ENCODE measurements at regions not wholly inside any gene's neighbourhood (a gene's known extent, or its start where the extent isn't known, plus 50 kb on each side); places are given as distances from the start of the nearest gene placed in this dataset.

DNA sequence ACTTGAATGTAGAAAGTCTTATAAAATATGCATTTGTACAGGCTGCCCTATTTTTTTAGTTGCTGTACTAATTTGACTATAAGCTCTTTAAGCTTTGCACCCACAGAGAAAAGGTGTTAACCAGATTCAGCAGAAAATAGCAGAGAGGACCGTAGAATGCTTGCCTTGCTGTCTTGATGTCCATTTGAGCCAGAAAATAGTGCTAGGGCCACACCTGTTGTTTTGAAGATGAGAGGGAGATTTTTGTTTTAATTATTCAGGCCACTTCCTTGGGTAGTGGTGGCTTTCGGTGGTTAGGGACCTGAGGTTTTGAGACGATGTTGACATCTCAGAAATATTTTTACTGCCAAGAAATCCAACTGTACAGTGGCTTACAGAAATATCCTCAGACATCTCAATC, 196.0 kb downstream of the SPATA31D1 start:
- TF ChIP-seq, protein P1, sequence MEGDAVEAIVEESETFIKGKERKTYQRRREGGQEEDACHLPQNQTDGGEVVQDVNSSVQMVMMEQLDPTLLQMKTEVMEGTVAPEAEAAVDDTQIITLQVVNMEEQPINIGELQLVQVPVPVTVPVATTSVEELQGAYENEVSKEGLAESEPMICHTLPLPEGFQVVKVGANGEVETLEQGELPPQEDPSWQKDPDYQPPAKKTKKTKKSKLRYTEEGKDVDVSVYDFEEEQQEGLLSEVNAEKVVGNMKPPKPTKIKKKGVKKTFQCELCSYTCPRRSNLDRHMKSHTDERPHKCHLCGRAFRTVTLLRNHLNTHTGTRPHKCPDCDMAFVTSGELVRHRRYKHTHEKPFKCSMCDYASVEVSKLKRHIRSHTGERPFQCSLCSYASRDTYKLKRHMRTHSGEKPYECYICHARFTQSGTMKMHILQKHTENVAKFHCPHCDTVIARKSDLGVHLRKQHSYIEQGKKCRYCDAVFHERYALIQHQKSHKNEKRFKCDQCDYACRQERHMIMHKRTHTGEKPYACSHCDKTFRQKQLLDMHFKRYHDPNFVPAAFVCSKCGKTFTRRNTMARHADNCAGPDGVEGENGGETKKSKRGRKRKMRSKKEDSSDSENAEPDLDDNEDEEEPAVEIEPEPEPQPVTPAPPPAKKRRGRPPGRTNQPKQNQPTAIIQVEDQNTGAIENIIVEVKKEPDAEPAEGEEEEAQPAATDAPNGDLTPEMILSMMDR (conservative IDR thresholded peaks at IDR 0.05; ENCODE audit: low read depth, low read length) = no peak
- TF ChIP-seq EZH2 (IDR thresholded peaks at IDR 0.05; ENCODE audit: low read length, unreplicated experiment) (no peak), EZH2phosphoT487 (IDR thresholded peaks at IDR 0.05; ENCODE audit: borderline replicate concordance, low read length) (no peak)

All from PC-3 (cell line).